Testis (tissue), 2 donors: ENCODE measurements at regions not wholly inside any gene's neighbourhood (a gene's known extent, or its start where the extent isn't known, plus 50 kb on each side); places are given as distances from the start of the nearest gene placed in this dataset.

Source experiments
- DNase-seq: peaks from one replicate; pipeline ENCODE4 v3.0.0-alpha.2; 2019
- H3K27ac ChIP-seq, 2 donors: fragments of 200-600 bp; sonication (generic); one replicate each; pipeline ENCODE4 v1.5.1; 2019
- H3K27me3 ChIP-seq: fragments of 200-600 bp; sonication (generic); one replicate; pipeline ENCODE4 v1.5.1; 2019
- H3K36me3 ChIP-seq: fragments of 200-600 bp; sonication (generic); one replicate; pipeline ENCODE4 v1.5.1; 2017; ENCODE audit warnings: low read depth; ENCODE audit errors: missing control alignments
- H3K4me1 ChIP-seq: fragments of 200-600 bp; sonication (generic); one replicate; pipeline ENCODE4 v1.5.1; 2019
- H3K4me3 ChIP-seq, 2 donors: fragments of 200-600 bp; sonication (generic); one replicate each; pipeline ENCODE4 v1.5.1; 2017 to 2019
- H3K9me3 ChIP-seq: fragments of 200-600 bp; sonication (generic); one replicate; pipeline ENCODE4 v1.5.1; 2017
- POLR2A ChIP-seq: fragments of 450-650 bp; IDR thresholded peaks from one replicate; pipeline ENCODE4 v1.6.1; 2017; ENCODE audit warnings: antibody characterized with exemption, mild to moderate bottlenecking, moderate library complexity
- WGBS, 2 donors: methylation state at CpG; one replicate each; pipeline ENCODE4 v1.1.5; 2018; 5-methylcytosine and 5-hydroxymethylcytosine counted together
- intact Hi-C: fragments of 100-400 bp; cut with DNase I; formaldehyde crosslinking; loops from one replicate; pipeline ENCODE4 v1.15.1; 2023; ENCODE audit warnings: low total_unique reads
- TF ChIP-seq, protein P1 (sequence below), 3 experiments: fragments of 450-650 bp in 2 of 3; fragments of 200-600 bp in 1 of 3; sonication (generic) in 1 of 3; IDR thresholded peaks; one replicate each; pipeline ENCODE4 v1.5.1; 2016 to 2019; ENCODE audit warnings: antibody characterized with exemption in 3 of 3, mild to moderate bottlenecking in 2 of 3, moderate library complexity in 1 of 3

DNA sequence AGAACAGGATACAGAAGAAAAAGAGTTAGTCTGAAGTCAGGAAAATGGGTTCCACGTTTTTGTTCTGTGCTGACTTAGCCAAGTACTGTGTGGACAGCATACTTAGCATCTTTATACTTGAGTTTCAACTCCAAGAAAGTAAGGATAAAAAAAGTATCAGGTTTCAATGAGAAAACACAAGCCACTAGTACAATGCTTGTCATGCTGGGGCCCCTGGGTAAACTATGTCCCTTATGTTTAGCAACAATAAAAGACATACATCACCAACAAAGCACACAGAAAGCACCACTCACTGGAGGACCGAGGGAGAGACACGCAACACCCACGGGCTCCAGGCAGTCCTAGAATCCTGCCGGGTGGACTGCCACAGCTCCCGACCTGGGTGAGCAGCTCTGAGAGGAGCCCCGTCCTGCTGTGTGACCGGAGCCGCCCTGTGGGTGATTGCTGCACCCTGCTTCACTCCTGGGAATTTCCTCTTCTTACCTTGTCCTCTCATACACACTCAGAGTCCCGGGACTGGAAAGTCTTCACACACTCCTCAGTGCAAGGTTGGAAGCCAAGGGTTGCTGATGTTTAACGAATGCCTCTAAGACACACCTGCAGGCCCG lies 890.5 kb downstream of the BRD1 start:
- intact Hi-C loops: no loop called here
- no peak overlapping the region for H3K27ac ChIP-seq
- H3K4me1 ChIP-seq: no peaks in the 10 kb centered on the region
- H3K36me3 ChIP-seq: no peaks in the 10 kb centered on the region
- TF ChIP-seq, protein P1, sequence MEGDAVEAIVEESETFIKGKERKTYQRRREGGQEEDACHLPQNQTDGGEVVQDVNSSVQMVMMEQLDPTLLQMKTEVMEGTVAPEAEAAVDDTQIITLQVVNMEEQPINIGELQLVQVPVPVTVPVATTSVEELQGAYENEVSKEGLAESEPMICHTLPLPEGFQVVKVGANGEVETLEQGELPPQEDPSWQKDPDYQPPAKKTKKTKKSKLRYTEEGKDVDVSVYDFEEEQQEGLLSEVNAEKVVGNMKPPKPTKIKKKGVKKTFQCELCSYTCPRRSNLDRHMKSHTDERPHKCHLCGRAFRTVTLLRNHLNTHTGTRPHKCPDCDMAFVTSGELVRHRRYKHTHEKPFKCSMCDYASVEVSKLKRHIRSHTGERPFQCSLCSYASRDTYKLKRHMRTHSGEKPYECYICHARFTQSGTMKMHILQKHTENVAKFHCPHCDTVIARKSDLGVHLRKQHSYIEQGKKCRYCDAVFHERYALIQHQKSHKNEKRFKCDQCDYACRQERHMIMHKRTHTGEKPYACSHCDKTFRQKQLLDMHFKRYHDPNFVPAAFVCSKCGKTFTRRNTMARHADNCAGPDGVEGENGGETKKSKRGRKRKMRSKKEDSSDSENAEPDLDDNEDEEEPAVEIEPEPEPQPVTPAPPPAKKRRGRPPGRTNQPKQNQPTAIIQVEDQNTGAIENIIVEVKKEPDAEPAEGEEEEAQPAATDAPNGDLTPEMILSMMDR (IDR thresholded peaks at IDR 0.05): no peak
- no peaks in the 10 kb centered on the region for H3K9me3 ChIP-seq
- no peak overlapping the region for H3K4me3 ChIP-seq
- H3K27me3 ChIP-seq: no peaks in the 10 kb centered on the region
- 79 to 83% methylated on average over 12 of the region's 12 CpGs for WGBS, 2 donors
- DNase-seq: peak; percentile 4

GRCh38 chr22:48936391-48936790 lies 891.3 kb downstream of the BRD1 start:
- TF ChIP-seq, protein P1 (IDR thresholded peaks at IDR 0.05): no peak
- no peak for TF ChIP-seq POLR2A
- WGBS, 2 donors: 91 to 100% methylated on average over 4 of the region's 4 CpGs
- no peak for DNase-seq
- Histone ChIP-seq H3K36me3 (no peaks in the 10 kb centered on the region), H3K4me3 (no peak overlapping the region), H3K27me3 (no peaks in the 10 kb centered on the region), H3K27ac (no peak overlapping the region), H3K9me3 (no peaks in the 10 kb centered on the region), H3K4me1 (no peaks in the 10 kb centered on the region)
- intact Hi-C loops: no loop called here

DNA sequence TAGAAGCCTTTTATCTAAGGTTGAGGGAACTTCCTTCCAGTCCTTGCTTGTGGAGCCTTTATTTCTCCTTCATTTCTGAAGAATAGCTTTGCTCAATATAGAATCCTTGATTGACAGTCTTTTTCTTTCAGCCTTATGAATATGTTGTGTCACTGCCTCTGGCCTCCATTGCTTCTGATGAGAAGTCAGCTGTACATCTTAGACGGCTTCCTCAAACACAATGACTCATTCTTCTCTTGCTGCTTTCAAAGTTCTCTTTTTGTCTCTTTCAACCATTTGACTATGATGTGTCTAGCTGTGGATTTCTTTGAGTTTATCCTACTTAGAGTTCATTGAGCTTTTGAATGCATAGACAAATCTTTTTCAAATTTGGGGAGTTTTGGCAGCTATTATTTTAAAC lies 893.2 kb downstream of the BRD1 start:
- no peaks in the 10 kb centered on the region for H3K9me3 ChIP-seq
- no peaks in the 10 kb centered on the region for H3K4me1 ChIP-seq
- no peak overlapping the region for H3K27ac ChIP-seq
- 82 to 86% methylated on average over 1 of the region's 1 CpG for WGBS, 2 donors
- intact Hi-C loops: no loop called here
- H3K4me3 ChIP-seq: no peak overlapping the region
- no peak for TF ChIP-seq POLR2A
- TF ChIP-seq, protein P1 (IDR thresholded peaks at IDR 0.05): no peak
- no peaks in the 10 kb centered on the region for H3K27me3 ChIP-seq
- no peak for DNase-seq
- H3K36me3 ChIP-seq: no peaks in the 10 kb centered on the region

DNA sequence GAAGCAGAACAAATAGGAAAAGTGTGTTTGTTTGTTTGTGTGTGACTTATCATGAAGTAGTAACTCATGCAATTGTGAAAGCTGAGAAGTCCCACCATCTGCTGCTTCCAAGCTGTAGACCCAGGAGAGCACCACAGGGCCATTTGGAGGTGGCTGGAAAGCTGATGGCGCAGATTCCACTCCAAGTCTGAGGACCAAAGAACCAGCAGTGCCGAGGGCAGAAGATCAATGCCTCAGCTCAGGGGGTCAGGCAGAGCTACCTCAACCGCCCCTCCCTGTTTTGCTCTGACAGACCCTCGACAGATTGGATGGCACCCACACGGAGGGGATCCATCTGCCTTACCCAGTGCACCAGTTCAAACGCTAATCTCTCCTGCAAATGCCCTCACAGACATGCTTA lies 896.2 kb downstream of the BRD1 start:
- 76 to 100% methylated on average over 6 of the region's 6 CpGs for WGBS, 2 donors
- DNase-seq: no peak

More for the DNA sequence above, 896.2 kb downstream of the BRD1 start:
- TF ChIP-seq, protein P1 (IDR thresholded peaks at IDR 0.05): no peak
- TF ChIP-seq POLR2A: no peak
- no peaks in the 10 kb centered on the region for H3K36me3 ChIP-seq
- H3K27ac ChIP-seq: no peak overlapping the region
- H3K4me3 ChIP-seq: no peak overlapping the region
- no peaks in the 10 kb centered on the region for H3K9me3 ChIP-seq
- no peaks in the 10 kb centered on the region for H3K27me3 ChIP-seq
- intact Hi-C loops: no loop called here
- no peaks in the 10 kb centered on the region for H3K4me1 ChIP-seq
